ENCODE measurements at regions not wholly inside any gene's neighbourhood (a gene's known extent, or its start where the extent isn't known, plus 50 kb on each side); places are given as distances from the start of the nearest gene placed in this dataset.

GRCh38 chr4:57460967-57461366, 350.8 kb upstream of the IGFBP7 start:
- TF ChIP-seq, protein P1, sequence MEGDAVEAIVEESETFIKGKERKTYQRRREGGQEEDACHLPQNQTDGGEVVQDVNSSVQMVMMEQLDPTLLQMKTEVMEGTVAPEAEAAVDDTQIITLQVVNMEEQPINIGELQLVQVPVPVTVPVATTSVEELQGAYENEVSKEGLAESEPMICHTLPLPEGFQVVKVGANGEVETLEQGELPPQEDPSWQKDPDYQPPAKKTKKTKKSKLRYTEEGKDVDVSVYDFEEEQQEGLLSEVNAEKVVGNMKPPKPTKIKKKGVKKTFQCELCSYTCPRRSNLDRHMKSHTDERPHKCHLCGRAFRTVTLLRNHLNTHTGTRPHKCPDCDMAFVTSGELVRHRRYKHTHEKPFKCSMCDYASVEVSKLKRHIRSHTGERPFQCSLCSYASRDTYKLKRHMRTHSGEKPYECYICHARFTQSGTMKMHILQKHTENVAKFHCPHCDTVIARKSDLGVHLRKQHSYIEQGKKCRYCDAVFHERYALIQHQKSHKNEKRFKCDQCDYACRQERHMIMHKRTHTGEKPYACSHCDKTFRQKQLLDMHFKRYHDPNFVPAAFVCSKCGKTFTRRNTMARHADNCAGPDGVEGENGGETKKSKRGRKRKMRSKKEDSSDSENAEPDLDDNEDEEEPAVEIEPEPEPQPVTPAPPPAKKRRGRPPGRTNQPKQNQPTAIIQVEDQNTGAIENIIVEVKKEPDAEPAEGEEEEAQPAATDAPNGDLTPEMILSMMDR (IDR thresholded peaks at IDR 0.05): no peak
- TF ChIP-seq POLR2A (IDR thresholded peaks at IDR 0.05) (no peak), POLR2AphosphoS5 (IDR thresholded peaks at IDR 0.05) (no peak)
